SJCRH30 (cell line): ENCODE measurements at regions not wholly inside any gene's neighbourhood (a gene's known extent, or its start where the extent isn't known, plus 50 kb on each side); places are given as distances from the start of the nearest gene placed in this dataset.

Experiments used
- DNase-seq, 2 experiments: peaks; one replicate each; pipeline ENCODE4 v3.0.0-alpha.2; 2015 to 2020
- H3K27ac ChIP-seq: fragments of 250-450 bp; sonication (Bioruptor Pico); 2 replicates; pipeline ENCODE4 v1.5.1; 2020; ENCODE audit warnings: mild to moderate bottlenecking, moderate library complexity
- H3K27me3 ChIP-seq: fragments of 250-450 bp; sonication (Bioruptor Pico); 2 replicates; pipeline ENCODE4 v1.5.1; 2020; ENCODE audit warnings: mild to moderate bottlenecking, moderate library complexity
- H3K36me3 ChIP-seq: fragments of 250-450 bp; sonication (Bioruptor Pico); 2 replicates; pipeline ENCODE4 v1.5.1; 2020; ENCODE audit warnings: mild to moderate bottlenecking, moderate library complexity
- H3K4me1 ChIP-seq: fragments of 250-450 bp; sonication (Bioruptor Pico); 2 replicates; pipeline ENCODE4 v1.5.1; 2020; ENCODE audit warnings: mild to moderate bottlenecking, moderate library complexity
- H3K4me3 ChIP-seq: fragments of 250-450 bp; sonication (Bioruptor Pico); 2 replicates; pipeline ENCODE4 v1.5.1; 2020; ENCODE audit warnings: mild to moderate bottlenecking, moderate library complexity
- H3K9me3 ChIP-seq: fragments of 250-450 bp; sonication (Bioruptor Pico); replicated peaks from 2 replicates; pipeline ENCODE4 v1.5.1; 2020; ENCODE audit warnings: mild to moderate bottlenecking, moderate library complexity

- Histone ChIP-seq H3K4me3 (no peak overlapping the region), H3K4me1 (no peaks in the 10 kb centered on the region), H3K36me3 (no peaks in the 10 kb centered on the region), H3K27ac (no peak overlapping the region), H3K27me3 (no peaks in the 10 kb centered on the region; the same call in none of the 2 replicates), H3K9me3 (no peaks in the 10 kb centered on the region)
- DNase-seq: no peak
These were observed 55.0 kb downstream of the GPR6 start for GRCh38 chr6:110033101-110033500.

- Histone ChIP-seq H3K4me1 (no peaks in the 10 kb centered on the region), H3K27ac (no peak overlapping the region), H3K9me3 (no peaks in the 10 kb centered on the region), H3K4me3 (no peak overlapping the region), H3K27me3 (no peaks in the 10 kb centered on the region; the same call in none of the 2 replicates), H3K36me3 (no peaks in the 10 kb centered on the region)
- no peak for DNase-seq
These were observed 55.9 kb downstream of the GPR6 start for GRCh38 chr6:110033749-110034666.

- Histone ChIP-seq H3K4me3 (no peak overlapping the region), H3K9me3 (no peaks in the 10 kb centered on the region), H3K27ac (no peak overlapping the region), H3K27me3 (no peaks in the 10 kb centered on the region; the same call in none of the 2 replicates), H3K4me1 (no peaks in the 10 kb centered on the region), H3K36me3 (no peaks in the 10 kb centered on the region)
- no peak for DNase-seq
These were observed 56.5 kb downstream of the GPR6 start for GRCh38 chr6:110034667-110035036.

GRCh38 chr6:110035321-110035720 lies 57.2 kb downstream of the GPR6 start:
- H3K4me3 ChIP-seq: no peak overlapping the region
- H3K4me1 ChIP-seq: no peaks in the 10 kb centered on the region
- no peak for DNase-seq
- H3K36me3 ChIP-seq: no peaks in the 10 kb centered on the region
- no peak overlapping the region for H3K27ac ChIP-seq
- no peaks in the 10 kb centered on the region; the same call in none of the 2 replicates for H3K27me3 ChIP-seq
- no peaks in the 10 kb centered on the region for H3K9me3 ChIP-seq

GRCh38 chr6:110036408-110037302 lies 58.5 kb downstream of the GPR6 start:
- no peaks in the 10 kb centered on the region; the same call in 1 of the 2 replicates for H3K27me3 ChIP-seq
- no peak for DNase-seq
- H3K4me1 ChIP-seq: no peaks in the 10 kb centered on the region
- H3K36me3 ChIP-seq: no peaks in the 10 kb centered on the region
- H3K4me3 ChIP-seq: no peak overlapping the region
- H3K27ac ChIP-seq: no peak overlapping the region
- H3K9me3 ChIP-seq: no peaks in the 10 kb centered on the region

GRCh38 chr6:110037726-110038295 lies 59.7 kb downstream of the GPR6 start:
- Histone ChIP-seq H3K36me3 (no peaks in the 10 kb centered on the region), H3K4me3 (no peak overlapping the region), H3K9me3 (no peaks in the 10 kb centered on the region), H3K27me3 (no peaks in the 10 kb centered on the region), H3K4me1 (no peaks in the 10 kb centered on the region), H3K27ac (no peak overlapping the region)
- DNase-seq: no peak

GRCh38 chr6:110039364-110039980 lies 61.4 kb downstream of the GPR6 start:
- Histone ChIP-seq H3K36me3 (no peaks in the 10 kb centered on the region), H3K27ac (no peak overlapping the region), H3K4me3 (no peak overlapping the region), H3K27me3 (no peaks in the 10 kb centered on the region), H3K4me1 (no peaks in the 10 kb centered on the region), H3K9me3 (no peaks in the 10 kb centered on the region)
- peak; percentile 69 to 87 for DNase-seq

GRCh38 chr6:110039981-110040383 lies 61.9 kb downstream of the GPR6 start:
- Histone ChIP-seq H3K27me3 (no peaks in the 10 kb centered on the region), H3K36me3 (no peaks in the 10 kb centered on the region), H3K4me3 (no peak overlapping the region), H3K9me3 (no peaks in the 10 kb centered on the region), H3K4me1 (no peaks in the 10 kb centered on the region), H3K27ac (no peak overlapping the region)
- no peak for DNase-seq

GRCh38 chr6:110040716-110041115 lies 62.6 kb downstream of the GPR6 start:
- Histone ChIP-seq H3K4me1 (no peaks in the 10 kb centered on the region), H3K36me3 (no peaks in the 10 kb centered on the region), H3K9me3 (no peaks in the 10 kb centered on the region), H3K27me3 (no peaks in the 10 kb centered on the region), H3K4me3 (no peak overlapping the region), H3K27ac (no peak overlapping the region)
- no peak for DNase-seq

GRCh38 chr6:110041126-110041525 lies 63.0 kb downstream of the GPR6 start:
- H3K27ac ChIP-seq: no peak overlapping the region
- H3K4me1 ChIP-seq: no peaks in the 10 kb centered on the region
- no peaks in the 10 kb centered on the region for H3K9me3 ChIP-seq
- H3K4me3 ChIP-seq: no peak overlapping the region
- no peaks in the 10 kb centered on the region for H3K36me3 ChIP-seq
- no peaks in the 10 kb centered on the region for H3K27me3 ChIP-seq
- DNase-seq: no peak

GRCh38 chr6:110041830-110042229 lies 63.7 kb downstream of the GPR6 start:
- DNase-seq: no peak
- Histone ChIP-seq H3K36me3 (no peaks in the 10 kb centered on the region), H3K4me3 (no peak overlapping the region), H3K27ac (no peak overlapping the region), H3K27me3 (no peaks in the 10 kb centered on the region), H3K9me3 (0 out of 2 replicates have a peak, but pooled peaks cover 2% of the 10 kb centered on the region), H3K4me1 (no peaks in the 10 kb centered on the region)

GRCh38 chr6:110042670-110043296 lies 64.7 kb downstream of the GPR6 start:
- no peak overlapping the region for H3K27ac ChIP-seq
- no peaks in the 10 kb centered on the region for H3K27me3 ChIP-seq
- 0 out of 2 replicates have a peak, but pooled peaks cover 3% of the 10 kb centered on the region for H3K9me3 ChIP-seq
- no peak for DNase-seq
- no peak overlapping the region for H3K4me3 ChIP-seq
- H3K4me1 ChIP-seq: no peaks in the 10 kb centered on the region
- H3K36me3 ChIP-seq: no peaks in the 10 kb centered on the region

GRCh38 chr6:110043366-110043994 lies 65.4 kb downstream of the GPR6 start:
- 0 out of 2 replicates have a peak, but pooled peaks cover 3% of the 10 kb centered on the region for H3K9me3 ChIP-seq
- H3K27ac ChIP-seq: no peak overlapping the region
- no peaks in the 10 kb centered on the region for H3K36me3 ChIP-seq
- no peak overlapping the region for H3K4me3 ChIP-seq
- H3K4me1 ChIP-seq: no peaks in the 10 kb centered on the region
- no peak for DNase-seq
- H3K27me3 ChIP-seq: no peaks in the 10 kb centered on the region

GRCh38 chr6:110044096-110044495 lies 66.0 kb downstream of the GPR6 start:
- no peaks in the 10 kb centered on the region for H3K4me1 ChIP-seq
- H3K27ac ChIP-seq: no peak overlapping the region
- H3K9me3 ChIP-seq: 0 out of 2 replicates have a peak, but pooled peaks cover 3% of the 10 kb centered on the region
- H3K4me3 ChIP-seq: no peak overlapping the region
- no peaks in the 10 kb centered on the region for H3K27me3 ChIP-seq
- no peaks in the 10 kb centered on the region for H3K36me3 ChIP-seq
- no peak for DNase-seq
